ENCODE measurements at regions not wholly inside any gene's neighbourhood (a gene's known extent, or its start where the extent isn't known, plus 50 kb on each side); places are given as distances from the start of the nearest gene placed in this dataset.

- intact Hi-C loops (cut with micrococcal nuclease; ENCODE audit: unreplicated experiment), result no loop called here
Observed at GRCh38 chrX:69415698-69416097, 88.4 kb upstream of the NALF2 start.

DNA sequence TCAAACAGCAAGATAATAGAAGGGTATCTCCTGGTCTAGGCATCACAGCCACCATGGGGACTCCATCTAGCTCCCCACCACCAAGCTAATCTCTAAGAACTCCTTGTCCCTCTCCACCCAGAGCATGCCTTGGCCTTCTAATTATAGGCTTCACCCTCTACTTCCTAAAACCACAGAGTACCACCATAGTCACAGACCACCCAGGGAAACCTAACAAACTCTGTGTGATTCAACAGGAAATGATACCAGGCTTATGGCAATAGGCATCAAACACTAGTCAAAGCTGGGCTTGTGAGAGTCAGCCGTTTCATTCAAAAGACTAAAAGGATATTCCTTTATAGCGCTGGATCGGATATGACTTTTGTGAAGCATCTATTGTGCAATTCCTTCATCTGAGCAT is 91.5 kb upstream of the NALF2 start:
- Histone ChIP-seq H3K4me3 (ENCODE audit: low read depth, low read length, poor library complexity, severe bottlenecking) (no peak overlapping the region), H3K27ac (ENCODE audit: low read depth, low read length, poor library complexity, severe bottlenecking) (no peak overlapping the region), H3K4me1 (ENCODE audit: insufficient read depth, low read length, poor library complexity, severe bottlenecking) (no peaks in the 10 kb centered on the region), H3K36me3 (ENCODE audit: insufficient read depth, low read length, poor library complexity, severe bottlenecking) (no peaks in the 10 kb centered on the region), H3K27me3 (replicated peaks; ENCODE audit: insufficient read depth, low read depth, low read length, poor library complexity) (no peaks in the 10 kb centered on the region), H3K9me3 (ENCODE audit: low read depth, low read length, poor library complexity, severe bottlenecking) (no peaks in the 10 kb centered on the region)
- ChIA-PET CTCF (no interaction called here), POLR2A (ENCODE audit: low non-redundant PET) (no interaction called here)
- no peak for TF ChIP-seq CTCF (conservative IDR thresholded peaks at IDR 0.05; ENCODE audit: low read depth, low read length)
- BruUV-seq (replicated peaks), result no TSS peak
- intact Hi-C loops (cut with micrococcal nuclease; ENCODE audit: unreplicated experiment), result no loop called here
- peak; percentile 31 for DNase-seq (ENCODE audit: low spot score)

More at GRCh38 chrX:69415698-69416097, 88.4 kb upstream of the NALF2 start:
- no peak for DNase-seq (ENCODE audit: low spot score)
- Histone ChIP-seq H3K27me3 (replicated peaks; ENCODE audit: insufficient read depth, low read depth, low read length, poor library complexity) (no peaks in the 10 kb centered on the region), H3K9me3 (ENCODE audit: low read depth, low read length, poor library complexity, severe bottlenecking) (no peaks in the 10 kb centered on the region), H3K27ac (ENCODE audit: low read depth, low read length, poor library complexity, severe bottlenecking) (no peak overlapping the region), H3K4me1 (ENCODE audit: insufficient read depth, low read length, poor library complexity, severe bottlenecking) (no peaks in the 10 kb centered on the region), H3K36me3 (ENCODE audit: insufficient read depth, low read length, poor library complexity, severe bottlenecking) (no peaks in the 10 kb centered on the region), H3K4me3 (ENCODE audit: low read depth, low read length, poor library complexity, severe bottlenecking) (no peak overlapping the region)
- no TSS peak for BruUV-seq (replicated peaks)
- POLR2A ChIA-PET (ENCODE audit: low non-redundant PET), result no interaction called here
- CTCF ChIA-PET, result no interaction called here
- TF ChIP-seq CTCF (conservative IDR thresholded peaks at IDR 0.05; ENCODE audit: low read depth, low read length) (no peak), EZH2 (IDR thresholded peaks at IDR 0.05; ENCODE audit: borderline replicate concordance, low read depth, low read length, poor library complexity, severe bottlenecking) (no peak)

- no TSS peak for BruUV-seq (replicated peaks)
- no peaks in the 10 kb centered on the region for H3K36me3 ChIP-seq (ENCODE audit: insufficient read depth, low read length, poor library complexity, severe bottlenecking)
- DNase-seq (ENCODE audit: low spot score), result no peak
- POLR2A ChIA-PET (ENCODE audit: low non-redundant PET), result no interaction called here
- H3K9me3 ChIP-seq (ENCODE audit: low read depth, low read length, poor library complexity, severe bottlenecking), result no peaks in the 10 kb centered on the region
- H3K27ac ChIP-seq (ENCODE audit: low read depth, low read length, poor library complexity, severe bottlenecking), result no peak overlapping the region
- intact Hi-C loops (cut with micrococcal nuclease; ENCODE audit: unreplicated experiment), result no loop called here
- H3K4me3 ChIP-seq (ENCODE audit: low read depth, low read length, poor library complexity, severe bottlenecking), result no peak overlapping the region
- CTCF ChIA-PET, result no interaction called here
- no peaks in the 10 kb centered on the region for H3K4me1 ChIP-seq (ENCODE audit: insufficient read depth, low read length, poor library complexity, severe bottlenecking)
- H3K27me3 ChIP-seq (replicated peaks; ENCODE audit: insufficient read depth, low read depth, low read length, poor library complexity), result no peaks in the 10 kb centered on the region
- TF ChIP-seq EZH2 (IDR thresholded peaks at IDR 0.05; ENCODE audit: borderline replicate concordance, low read depth, low read length, poor library complexity, severe bottlenecking) (no peak), CTCF (conservative IDR thresholded peaks at IDR 0.05; ENCODE audit: low read depth, low read length) (no peak)
Observed at GRCh38 chrX:69398881-69399280, 105.2 kb upstream of the NALF2 start.

Measured in A673 (cell line).